ENCODE measurements at regions not wholly inside any gene's neighbourhood (a gene's known extent, or its start where the extent isn't known, plus 50 kb on each side); places are given as distances from the start of the nearest gene placed in this dataset.

- TF ChIP-seq CTCF (IDR thresholded peaks at IDR 0.05) = no peak
- no peak for TF ChIP-seq POLR2A (IDR thresholded peaks at IDR 0.05)
- no peak for TF ChIP-seq EP300 (IDR thresholded peaks at IDR 0.05)
- no peak for TF ChIP-seq POLR2AphosphoS5 (IDR thresholded peaks at IDR 0.05)
Observed at GRCh38 chr9:81035171-81035570, 654.2 kb downstream of the TLE1 start.

All from upper lobe of left lung (tissue), 4 donors.